ENCODE measurements at regions not wholly inside any gene's neighbourhood (a gene's known extent, or its start where the extent isn't known, plus 50 kb on each side); places are given as distances from the start of the nearest gene placed in this dataset.

DNA sequence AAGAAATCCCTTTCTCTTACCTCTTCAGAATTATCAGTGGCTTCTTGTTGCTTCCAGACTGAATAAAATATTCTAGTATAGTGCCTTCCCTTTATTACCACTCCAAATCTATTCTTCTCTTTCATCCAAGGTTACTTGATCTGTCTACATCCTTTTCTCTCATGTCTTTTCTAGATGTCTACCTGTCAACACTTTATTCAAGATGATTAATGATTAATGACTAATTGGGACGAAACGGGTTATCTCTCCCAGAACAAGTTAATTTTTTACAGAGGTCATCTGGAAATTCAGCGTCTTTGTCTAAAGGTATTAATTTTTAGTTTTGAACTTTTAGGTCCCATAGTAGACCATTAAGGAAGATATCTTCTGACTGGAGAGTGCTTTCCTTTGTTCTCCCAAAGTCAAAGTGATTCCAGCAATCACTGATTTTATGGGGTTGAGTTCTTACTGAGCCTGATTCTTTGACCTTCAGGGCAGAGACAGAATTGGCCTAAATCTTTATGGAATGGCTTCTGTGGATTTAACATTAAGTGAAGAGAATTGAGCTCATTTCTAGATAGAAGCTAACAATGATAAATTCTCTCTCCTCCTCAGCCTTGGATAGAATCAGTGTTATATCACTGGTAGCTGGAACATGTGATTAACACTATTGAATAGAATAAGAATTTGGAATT, 335.4 kb upstream of the TEX13C start:
- Mint-ChIP-seq H3K27me3 (no peaks in the 10 kb centered on the region), H3K27ac (no peak overlapping the region), H3K36me3 (ENCODE audit: low read depth) (no peaks in the 10 kb centered on the region), H3K9me3 (no peaks in the 10 kb centered on the region), H3K4me3 (no peak overlapping the region), H3K4me1 (ENCODE audit: low read depth) (no peaks in the 10 kb centered on the region)
- no peak for ATAC-seq (ENCODE audit: poor library complexity)
- H3K4me1 ChIP-seq (ENCODE audit: insufficient read depth, low read length), result no peaks in the 10 kb centered on the region
- H3K36me3 ChIP-seq (ENCODE audit: insufficient read depth, low read length), result no peaks in the 10 kb centered on the region
- intact Hi-C loops (cut with DNase I, micrococcal nuclease), result no loop called here
- no peaks in the 10 kb centered on the region for H3K27me3 ChIP-seq (ENCODE audit: control insufficient read depth in 1 of 2, insufficient read depth in 2 of 2, low read length in 2 of 2)
- ChIA-PET POLR2A (no interaction called here), CTCF (no interaction called here)
- DNase-seq, result no peak
- H3K4me3 ChIP-seq (ENCODE audit: low read length), result no peak overlapping the region
- H3K27ac ChIP-seq (ENCODE audit: low read depth in 1 of 2, low read length in 2 of 2), result no peak overlapping the region
- TF ChIP-seq, protein P1, sequence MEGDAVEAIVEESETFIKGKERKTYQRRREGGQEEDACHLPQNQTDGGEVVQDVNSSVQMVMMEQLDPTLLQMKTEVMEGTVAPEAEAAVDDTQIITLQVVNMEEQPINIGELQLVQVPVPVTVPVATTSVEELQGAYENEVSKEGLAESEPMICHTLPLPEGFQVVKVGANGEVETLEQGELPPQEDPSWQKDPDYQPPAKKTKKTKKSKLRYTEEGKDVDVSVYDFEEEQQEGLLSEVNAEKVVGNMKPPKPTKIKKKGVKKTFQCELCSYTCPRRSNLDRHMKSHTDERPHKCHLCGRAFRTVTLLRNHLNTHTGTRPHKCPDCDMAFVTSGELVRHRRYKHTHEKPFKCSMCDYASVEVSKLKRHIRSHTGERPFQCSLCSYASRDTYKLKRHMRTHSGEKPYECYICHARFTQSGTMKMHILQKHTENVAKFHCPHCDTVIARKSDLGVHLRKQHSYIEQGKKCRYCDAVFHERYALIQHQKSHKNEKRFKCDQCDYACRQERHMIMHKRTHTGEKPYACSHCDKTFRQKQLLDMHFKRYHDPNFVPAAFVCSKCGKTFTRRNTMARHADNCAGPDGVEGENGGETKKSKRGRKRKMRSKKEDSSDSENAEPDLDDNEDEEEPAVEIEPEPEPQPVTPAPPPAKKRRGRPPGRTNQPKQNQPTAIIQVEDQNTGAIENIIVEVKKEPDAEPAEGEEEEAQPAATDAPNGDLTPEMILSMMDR (IDR thresholded peaks at IDR 0.05), result no peak
- no peaks in the 10 kb centered on the region for H3K9me3 ChIP-seq (ENCODE audit: control insufficient read depth in 1 of 2, insufficient read depth in 1 of 2, low read length in 2 of 2)

DNA sequence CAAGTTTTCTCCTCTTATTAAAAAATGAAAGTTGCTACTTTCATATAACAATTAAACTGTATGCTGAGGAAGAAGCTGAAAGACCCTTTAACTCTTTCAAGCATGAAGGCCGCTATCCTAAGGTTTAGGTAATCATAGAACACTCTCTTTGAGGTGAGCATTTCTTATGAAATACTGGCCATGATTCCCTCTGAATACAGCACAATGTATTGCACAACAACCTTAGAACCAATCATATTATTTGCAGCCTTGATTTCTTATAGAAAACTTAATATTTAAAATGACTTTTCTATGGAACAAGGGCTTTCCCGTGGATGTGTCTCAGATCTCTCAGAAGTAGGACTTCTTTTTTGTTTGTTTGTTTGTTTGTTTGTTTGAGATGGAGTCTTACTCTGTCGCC, 333.4 kb upstream of the TEX13C start:
- TF ChIP-seq, protein P1 (IDR thresholded peaks at IDR 0.05), result no peak
- no peak for DNase-seq
- Histone ChIP-seq H3K27me3 (ENCODE audit: control insufficient read depth in 1 of 2, insufficient read depth in 2 of 2, low read length in 2 of 2) (no peaks in the 10 kb centered on the region), H3K4me3 (ENCODE audit: low read length) (no peak overlapping the region), H3K9me3 (ENCODE audit: control insufficient read depth in 1 of 2, insufficient read depth in 1 of 2, low read length in 2 of 2) (no peaks in the 10 kb centered on the region), H3K4me1 (ENCODE audit: insufficient read depth, low read length) (no peaks in the 10 kb centered on the region), H3K27ac (ENCODE audit: low read depth in 1 of 2, low read length in 2 of 2) (no peak overlapping the region), H3K36me3 (ENCODE audit: insufficient read depth, low read length) (no peaks in the 10 kb centered on the region)
- no peak overlapping the region for H3K27ac Mint-ChIP-seq
- no peak for ATAC-seq (ENCODE audit: poor library complexity)
- H3K36me3 Mint-ChIP-seq (ENCODE audit: low read depth), result no peaks in the 10 kb centered on the region
- H3K9me3 Mint-ChIP-seq, result no peaks in the 10 kb centered on the region
- ChIA-PET CTCF (no interaction called here), POLR2A (no interaction called here)
- H3K4me3 Mint-ChIP-seq, result no peak overlapping the region
- no peaks in the 10 kb centered on the region for H3K27me3 Mint-ChIP-seq
- intact Hi-C loops (cut with DNase I, micrococcal nuclease), result no loop called here
- no peaks in the 10 kb centered on the region for H3K4me1 Mint-ChIP-seq (ENCODE audit: low read depth)

DNA sequence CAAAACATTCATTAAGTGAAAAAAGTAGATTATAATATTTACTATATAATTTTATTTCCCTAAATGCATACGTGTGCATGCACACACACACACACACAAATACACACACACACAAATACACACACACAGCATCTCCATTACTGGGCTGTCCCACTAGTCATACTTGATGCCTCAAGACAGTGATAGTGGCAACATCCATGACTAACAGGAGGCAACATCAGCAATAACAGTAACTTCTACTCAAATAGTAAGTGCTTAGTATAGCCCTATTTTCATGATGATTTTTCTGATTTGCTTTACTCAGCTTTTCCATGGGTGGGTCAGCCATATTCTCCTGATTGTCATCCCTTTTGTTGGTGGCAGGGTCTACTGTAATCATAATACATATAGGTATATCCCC, 325.9 kb upstream of the TEX13C start:
- Mint-ChIP-seq H3K27me3 (no peaks in the 10 kb centered on the region), H3K4me3 (no peak overlapping the region), H3K36me3 (ENCODE audit: low read depth) (no peaks in the 10 kb centered on the region), H3K9me3 (no peaks in the 10 kb centered on the region), H3K4me1 (ENCODE audit: low read depth) (no peaks in the 10 kb centered on the region), H3K27ac (no peak overlapping the region)
- H3K9me3 ChIP-seq (ENCODE audit: control insufficient read depth in 1 of 2, insufficient read depth in 1 of 2, low read length in 2 of 2), result no peaks in the 10 kb centered on the region
- intact Hi-C loops (cut with DNase I, micrococcal nuclease), result no loop called here
- TF ChIP-seq, protein P1 (IDR thresholded peaks at IDR 0.05), result no peak
- no peak overlapping the region for H3K27ac ChIP-seq (ENCODE audit: low read depth in 1 of 2, low read length in 2 of 2)
- H3K27me3 ChIP-seq (ENCODE audit: control insufficient read depth in 1 of 2, insufficient read depth in 2 of 2, low read length in 2 of 2), result no peaks in the 10 kb centered on the region
- no peak overlapping the region for H3K4me3 ChIP-seq (ENCODE audit: low read length)
- ChIA-PET CTCF (interaction anchor here (0.5 kb wide), 1 partner anchor 630 kb away, joined by 5 read pairs; no protein-coding TSS in a partner anchor), POLR2A (no interaction called here)
- ATAC-seq (ENCODE audit: poor library complexity) (no peak), DNase-seq (no peak)
- no peaks in the 10 kb centered on the region for H3K36me3 ChIP-seq (ENCODE audit: insufficient read depth, low read length)
- H3K4me1 ChIP-seq (ENCODE audit: insufficient read depth, low read length), result no peaks in the 10 kb centered on the region
